ENCODE measurements at regions not wholly inside any gene's neighbourhood (a gene's known extent, or its start where the extent isn't known, plus 50 kb on each side); places are given as distances from the start of the nearest gene placed in this dataset.

- intact Hi-C loops (cut with micrococcal nuclease) = no loop called here
- CTCF ChIA-PET = no interaction called here
These were observed 185.4 kb upstream of the CSNK1A1L start for GRCh38 chr13:37290716-37291505.

More at GRCh38 chr13:37290716-37291505, 185.4 kb upstream of the CSNK1A1L start:
- DNase-seq (ENCODE audit: low read depth, low spot score) = no peak
- Histone ChIP-seq H3K4me3 (replicated peaks in 1 of 2; ENCODE audit: low read depth in 1 of 2, low read length in 2 of 2) (no peak overlapping the region), H3K27ac (ENCODE audit: low read depth, low read length) (no peak overlapping the region), H3K4me2 (ENCODE audit: low read length) (no peak overlapping the region), H2AFZ (ENCODE audit: low read depth, low read length, poor library complexity, severe bottlenecking) (no peak overlapping the region), H3K9me2 (ENCODE audit: insufficient read depth) (no peaks in the 10 kb centered on the region), H3K4me1 (ENCODE audit: control insufficient read depth in 1 of 2, insufficient read depth in 2 of 2, low read length in 2 of 2) (no peaks in the 10 kb centered on the region), H3K9me3 (ENCODE audit: control insufficient read depth in 1 of 2, insufficient read depth in 1 of 2, low read depth in 1 of 2, low read length in 2 of 2) (peaks cover 6 to 9% of the 10 kb centered on the region in 2 experiments; a peak in 2 of 4 replicates), H3K79me2 (ENCODE audit: insufficient read depth, low read length) (no peaks in the 10 kb centered on the region), H4K20me1 (ENCODE audit: insufficient read depth) (no peaks in the 10 kb centered on the region), H3K36me3 (ENCODE audit: control insufficient read depth in 1 of 2, insufficient read depth in 2 of 2, low read length in 2 of 2) (no peaks in the 10 kb centered on the region), H3K9ac (ENCODE audit: low read length) (no peak overlapping the region), H3K27me3 (ENCODE audit: insufficient read depth, low read length) (no peaks in the 10 kb centered on the region)
- ChIA-PET RAD21 (ENCODE audit: low non-redundant PET in 1 of 2, low total read pairs in 2 of 2, uncharacterized antibody in 2 of 2, unreplicated experiment in 2 of 2) (no interaction called here), POLR2A (no interaction called here)
- TF ChIP-seq, protein P1, sequence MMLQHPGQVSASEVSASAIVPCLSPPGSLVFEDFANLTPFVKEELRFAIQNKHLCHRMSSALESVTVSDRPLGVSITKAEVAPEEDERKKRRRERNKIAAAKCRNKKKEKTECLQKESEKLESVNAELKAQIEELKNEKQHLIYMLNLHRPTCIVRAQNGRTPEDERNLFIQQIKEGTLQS (IDR thresholded peaks at IDR 0.05) = no peak
- no peak for TF ChIP-seq ZNF274 (IDR thresholded peaks at IDR 0.05; ENCODE audit: low read depth, low read length)
- no peak for TF ChIP-seq REST (IDR thresholded peaks at IDR 0.05; ENCODE audit: low read depth)
- TF ChIP-seq YY1 (IDR thresholded peaks at IDR 0.05; ENCODE audit: extremely low read depth, insufficient replicate concordance, low read depth, low read length) = no peak
- no peak for TF ChIP-seq JUND (IDR thresholded peaks at IDR 0.05)
- TF ChIP-seq TCF7L2 (IDR thresholded peaks at IDR 0.05; ENCODE audit: borderline replicate concordance, extremely low read depth, insufficient read depth, insufficient read length) = no peak
- TF ChIP-seq EGR1 (IDR thresholded peaks at IDR 0.05; ENCODE audit: low read depth) = no peak
- TF ChIP-seq ELF1 (IDR thresholded peaks at IDR 0.05; ENCODE audit: borderline replicate concordance, low read depth) = no peak
- TF ChIP-seq, protein P2, sequence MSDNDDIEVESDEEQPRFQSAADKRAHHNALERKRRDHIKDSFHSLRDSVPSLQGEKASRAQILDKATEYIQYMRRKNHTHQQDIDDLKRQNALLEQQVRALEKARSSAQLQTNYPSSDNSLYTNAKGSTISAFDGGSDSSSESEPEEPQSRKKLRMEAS (IDR thresholded peaks at IDR 0.05) = no peak
- no peak for TF ChIP-seq SP1 (IDR thresholded peaks at IDR 0.05; ENCODE audit: low read depth)
- no peak for TF ChIP-seq SRF (IDR thresholded peaks at IDR 0.05; ENCODE audit: low read depth)
- TF ChIP-seq, protein P3, sequence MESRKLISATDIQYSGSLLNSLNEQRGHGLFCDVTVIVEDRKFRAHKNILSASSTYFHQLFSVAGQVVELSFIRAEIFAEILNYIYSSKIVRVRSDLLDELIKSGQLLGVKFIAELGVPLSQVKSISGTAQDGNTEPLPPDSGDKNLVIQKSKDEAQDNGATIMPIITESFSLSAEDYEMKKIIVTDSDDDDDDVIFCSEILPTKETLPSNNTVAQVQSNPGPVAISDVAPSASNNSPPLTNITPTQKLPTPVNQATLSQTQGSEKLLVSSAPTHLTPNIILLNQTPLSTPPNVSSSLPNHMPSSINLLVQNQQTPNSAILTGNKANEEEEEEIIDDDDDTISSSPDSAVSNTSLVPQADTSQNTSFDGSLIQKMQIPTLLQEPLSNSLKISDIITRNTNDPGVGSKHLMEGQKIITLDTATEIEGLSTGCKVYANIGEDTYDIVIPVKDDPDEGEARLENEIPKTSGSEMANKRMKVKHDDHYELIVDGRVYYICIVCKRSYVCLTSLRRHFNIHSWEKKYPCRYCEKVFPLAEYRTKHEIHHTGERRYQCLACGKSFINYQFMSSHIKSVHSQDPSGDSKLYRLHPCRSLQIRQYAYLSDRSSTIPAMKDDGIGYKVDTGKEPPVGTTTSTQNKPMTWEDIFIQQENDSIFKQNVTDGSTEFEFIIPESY (IDR thresholded peaks at IDR 0.05; ENCODE audit: extremely low read depth, insufficient replicate concordance, low read length) = no peak
- TF ChIP-seq ZFX (IDR thresholded peaks at IDR 0.05) = no peak
- TF ChIP-seq POLR2A (IDR thresholded peaks at IDR 0.05; ENCODE audit: borderline replicate concordance, extremely low read depth, insufficient read depth, insufficient read length) = no peak
- TF ChIP-seq, protein P4, sequence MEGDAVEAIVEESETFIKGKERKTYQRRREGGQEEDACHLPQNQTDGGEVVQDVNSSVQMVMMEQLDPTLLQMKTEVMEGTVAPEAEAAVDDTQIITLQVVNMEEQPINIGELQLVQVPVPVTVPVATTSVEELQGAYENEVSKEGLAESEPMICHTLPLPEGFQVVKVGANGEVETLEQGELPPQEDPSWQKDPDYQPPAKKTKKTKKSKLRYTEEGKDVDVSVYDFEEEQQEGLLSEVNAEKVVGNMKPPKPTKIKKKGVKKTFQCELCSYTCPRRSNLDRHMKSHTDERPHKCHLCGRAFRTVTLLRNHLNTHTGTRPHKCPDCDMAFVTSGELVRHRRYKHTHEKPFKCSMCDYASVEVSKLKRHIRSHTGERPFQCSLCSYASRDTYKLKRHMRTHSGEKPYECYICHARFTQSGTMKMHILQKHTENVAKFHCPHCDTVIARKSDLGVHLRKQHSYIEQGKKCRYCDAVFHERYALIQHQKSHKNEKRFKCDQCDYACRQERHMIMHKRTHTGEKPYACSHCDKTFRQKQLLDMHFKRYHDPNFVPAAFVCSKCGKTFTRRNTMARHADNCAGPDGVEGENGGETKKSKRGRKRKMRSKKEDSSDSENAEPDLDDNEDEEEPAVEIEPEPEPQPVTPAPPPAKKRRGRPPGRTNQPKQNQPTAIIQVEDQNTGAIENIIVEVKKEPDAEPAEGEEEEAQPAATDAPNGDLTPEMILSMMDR (IDR thresholded peaks at IDR 0.05 in 2 of 3, conservative IDR thresholded peaks at IDR 0.05 in 1 of 3; ENCODE audit: borderline replicate concordance in 1 of 3, insufficient read depth in 1 of 3, low read depth in 2 of 3, low read length in 2 of 3) = no peak
- BruUV-seq (replicated peaks) = no TSS peak
- ATAC-seq = no peak

Data from HCT116 (cell line).